Mesenchymal stem cell (in vitro differentiated cells and primary cell): ENCODE measurements at regions not wholly inside any gene's neighbourhood (a gene's known extent, or its start where the extent isn't known, plus 50 kb on each side); places are given as distances from the start of the nearest gene placed in this dataset.

Experiments
- DNase-seq: peaks from one replicate; pipeline ENCODE4 v3.0.0-alpha.2; 2013
- H2AFZ ChIP-seq: one replicate; pipeline ENCODE4 v1.6.1; 2013; ENCODE audit warnings: low read depth, mild to moderate bottlenecking, control low read depth, inconsistent platforms, low read length, moderate library complexity
- H2AK5ac ChIP-seq: 2 replicates; pipeline ENCODE4 v1.6.1; 2013; ENCODE audit warnings: low read length, moderate library complexity, mild to moderate bottlenecking, inconsistent platforms; ENCODE audit not compliant: severe bottlenecking
- H2BK120ac ChIP-seq: one replicate; pipeline ENCODE4 v1.6.1; 2013; ENCODE audit warnings: low read depth, mild to moderate bottlenecking, inconsistent platforms, low read length, moderate library complexity
- H2BK12ac ChIP-seq, 2 experiments: one replicate each; pipeline ENCODE4 v1.6.1; 2013; ENCODE audit warnings: inconsistent platforms in 2 of 2, low read length in 2 of 2, mild to moderate bottlenecking in 2 of 2, moderate library complexity in 2 of 2, control low read depth in 1 of 2
- H2BK15ac ChIP-seq: one replicate; pipeline ENCODE4 v1.6.1; 2013; ENCODE audit warnings: mild to moderate bottlenecking, low read depth, inconsistent platforms; ENCODE audit not compliant: poor library complexity, severe bottlenecking
- H2BK5ac ChIP-seq: 2 replicates; pipeline ENCODE4 v1.6.1; 2013; ENCODE audit warnings: low read depth, mild to moderate bottlenecking, low read length, control low read depth, inconsistent platforms; ENCODE audit not compliant: poor library complexity, severe bottlenecking
- H3K14ac ChIP-seq, 2 experiments: one replicate each; pipeline ENCODE4 v1.6.1; 2013; ENCODE audit warnings: inconsistent platforms in 2 of 2, low read length in 2 of 2, control low read depth in 1 of 2, mild to moderate bottlenecking in 1 of 2, moderate library complexity in 1 of 2
- H3K18ac ChIP-seq, 2 experiments: one replicate each; pipeline ENCODE4 v1.6.1; 2013; ENCODE audit warnings: inconsistent platforms in 2 of 2, low read length in 2 of 2, control low read depth in 1 of 2, low read depth in 1 of 2, mild to moderate bottlenecking in 1 of 2
- H3K23ac ChIP-seq, 2 experiments: one replicate each; pipeline ENCODE4 v1.6.1; 2013; ENCODE audit warnings: inconsistent platforms in 2 of 2, low read length in 2 of 2, mild to moderate bottlenecking in 2 of 2, moderate library complexity in 2 of 2, control low read depth in 1 of 2
- H3K27ac ChIP-seq: 2 replicates; pipeline ENCODE4 v1.5.1; 2013; ENCODE audit warnings: mild to moderate bottlenecking, moderate library complexity, low read length, control low read depth, inconsistent platforms; ENCODE audit not compliant: poor library complexity, severe bottlenecking
- H3K27me3 ChIP-seq, 2 experiments: 2 replicates each; pipeline versions ENCODE4 v1.6.1 to v1.7.0; 2013; ENCODE audit warnings: low read length in 2 of 2, mild to moderate bottlenecking in 2 of 2, moderate library complexity in 2 of 2, control low read depth in 1 of 2, inconsistent platforms in 1 of 2; ENCODE audit not compliant: control insufficient read depth in 1 of 2, insufficient read depth in 1 of 2
- H3K36me3 ChIP-seq, 2 experiments: 2 replicates each; pipeline versions ENCODE4 v1.6.1 to v1.7.0; 2013; ENCODE audit warnings: low read length in 2 of 2, control low read depth in 1 of 2, inconsistent platforms in 1 of 2, low read depth in 1 of 2, mild to moderate bottlenecking in 1 of 2; ENCODE audit not compliant: insufficient read depth in 2 of 2, control insufficient read depth in 1 of 2
- H3K4ac ChIP-seq, 2 experiments: one replicate each; pipeline ENCODE4 v1.6.1; 2013; ENCODE audit warnings: inconsistent platforms in 2 of 2, low read length in 2 of 2, mild to moderate bottlenecking in 2 of 2, moderate library complexity in 2 of 2, control low read depth in 1 of 2, low read depth in 1 of 2
- H3K4me1 ChIP-seq: 2 replicates; pipeline ENCODE4 v1.6.1; 2013; ENCODE audit warnings: low read depth, low read length, control low read depth; ENCODE audit not compliant: control insufficient read depth, insufficient read depth
- H3K4me2 ChIP-seq: 2 replicates; pipeline ENCODE4 v1.6.1; 2013; ENCODE audit warnings: low read length, mild to moderate bottlenecking, inconsistent platforms; ENCODE audit not compliant: poor library complexity, severe bottlenecking
- H3K4me3 ChIP-seq, 2 experiments: 2 replicates each; pipeline versions ENCODE4 v1.5.1 to v1.7.0; 2013; ENCODE audit warnings: low read length in 2 of 2, mild to moderate bottlenecking in 2 of 2, control low read depth in 1 of 2, low read depth in 1 of 2; ENCODE audit not compliant: insufficient read depth in 1 of 2
- H3K79me1 ChIP-seq: replicated peaks from 2 replicates; pipeline ENCODE4 v1.6.1; 2013; ENCODE audit warnings: mild to moderate bottlenecking, control low read depth, low read length, inconsistent platforms; ENCODE audit not compliant: poor library complexity, severe bottlenecking
- H3K9ac ChIP-seq: 2 replicates; pipeline ENCODE4 v1.7.0; 2013; ENCODE audit warnings: mild to moderate bottlenecking, low read length, moderate library complexity
- H3K9me3 ChIP-seq: 2 replicates; pipeline ENCODE4 v1.7.0; 2013; ENCODE audit warnings: mild to moderate bottlenecking, low read length; ENCODE audit not compliant: control insufficient read depth
- H4K8ac ChIP-seq: one replicate; pipeline ENCODE4 v1.6.1; 2013; ENCODE audit warnings: inconsistent platforms, mild to moderate bottlenecking, low read length, moderate library complexity
- H4K91ac ChIP-seq: one replicate; pipeline ENCODE4 v1.6.1; 2013; ENCODE audit warnings: mild to moderate bottlenecking, low read length, inconsistent platforms
- WGBS: methylation state at CpG from one replicate; pipeline ENCODE4 v1.1.7; 2013; ENCODE audit warnings: mixed read lengths; 5-methylcytosine and 5-hydroxymethylcytosine counted together

- Histone ChIP-seq H2AK5ac (no peak overlapping the region), H2AFZ (no peak overlapping the region), H3K27me3 (no peaks in the 10 kb centered on the region), H3K14ac (no peak overlapping the region), H3K18ac (no peak overlapping the region), H2BK12ac (no peak overlapping the region), H2BK15ac (no peak overlapping the region), H3K4me1 (peaks cover 7% of the 10 kb centered on the region), H3K9ac (no peak overlapping the region), H2BK5ac (no peak overlapping the region), H4K91ac (no peak overlapping the region), H3K79me1 (peaks cover 2% of the 10 kb centered on the region), H3K36me3 (no peaks in the 10 kb centered on the region), H3K4me2 (no peak overlapping the region), H3K4me3 (no peak overlapping the region), H2BK120ac (no peak overlapping the region), H4K8ac (no peak overlapping the region), H3K27ac (no peak overlapping the region), H3K23ac (no peak overlapping the region), H3K9me3 (no peaks in the 10 kb centered on the region), H3K4ac (no peak overlapping the region)
- no peak for DNase-seq
- WGBS = 100% methylated on average over 1 of the region's 2 CpGs
Observed at GRCh38 chr12:76641961-76642360, 82.4 kb upstream of the OSBPL8 start.

DNA sequence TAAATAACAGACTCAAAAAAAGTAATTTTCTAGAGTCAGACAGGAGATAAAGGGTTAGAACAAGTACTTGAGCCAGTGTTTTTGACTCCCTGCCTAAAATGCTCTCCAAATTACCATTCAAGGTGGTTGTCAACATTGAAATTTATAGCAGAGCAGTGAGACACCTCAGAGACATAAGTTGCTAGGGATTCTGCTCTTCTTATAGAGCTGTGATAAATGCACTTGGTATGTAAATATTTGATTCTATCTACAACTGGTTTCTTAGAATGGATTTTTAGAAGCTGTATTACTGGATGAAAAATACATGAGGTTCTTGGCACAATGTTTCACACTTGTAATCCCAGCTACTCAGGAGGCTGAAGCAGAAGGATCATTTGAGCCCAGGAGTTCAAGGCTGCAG, 83.9 kb upstream of the OSBPL8 start:
- no peak overlapping the region for H3K18ac ChIP-seq
- no peaks in the 10 kb centered on the region for H3K36me3 ChIP-seq
- no peak overlapping the region for H3K9ac ChIP-seq
- H3K27ac ChIP-seq = no peak overlapping the region
- no peak overlapping the region for H3K4ac ChIP-seq
- no peak overlapping the region for H2BK12ac ChIP-seq
- no peak overlapping the region for H3K4me3 ChIP-seq
- H3K4me2 ChIP-seq = no peak overlapping the region
- H3K23ac ChIP-seq = no peak overlapping the region
- no peaks in the 10 kb centered on the region for H3K27me3 ChIP-seq
- H4K8ac ChIP-seq = no peak overlapping the region
- H2AFZ ChIP-seq = no peak overlapping the region
- no peak overlapping the region for H4K91ac ChIP-seq
- no peak overlapping the region for H2BK120ac ChIP-seq
- no peak overlapping the region for H2BK15ac ChIP-seq
- peak; percentile 60 for DNase-seq
- no peak overlapping the region for H2AK5ac ChIP-seq
- no peaks in the 10 kb centered on the region for H3K9me3 ChIP-seq
- no peak overlapping the region for H3K14ac ChIP-seq
- no peak overlapping the region for H2BK5ac ChIP-seq
- no peaks in the 10 kb centered on the region for H3K79me1 ChIP-seq
- H3K4me1 ChIP-seq = peaks cover 2% of the 10 kb centered on the region

GRCh38 chr12:76644950-76645349, 85.4 kb upstream of the OSBPL8 start:
- no peak overlapping the region for H4K91ac ChIP-seq
- H3K18ac ChIP-seq = no peak overlapping the region
- H3K14ac ChIP-seq = no peak overlapping the region
- no peak overlapping the region for H2AK5ac ChIP-seq
- H2BK5ac ChIP-seq = no peak overlapping the region
- no peak overlapping the region for H3K27ac ChIP-seq
- peaks cover 2% of the 10 kb centered on the region for H3K4me1 ChIP-seq
- no peak overlapping the region for H2BK120ac ChIP-seq
- H3K23ac ChIP-seq = no peak overlapping the region
- no peak overlapping the region for H3K9ac ChIP-seq
- no peak overlapping the region for H2BK12ac ChIP-seq
- no peak overlapping the region for H3K4me3 ChIP-seq
- no peak overlapping the region for H3K4ac ChIP-seq
- H2BK15ac ChIP-seq = no peak overlapping the region
- H3K4me2 ChIP-seq = no peak overlapping the region
- no peak overlapping the region for H2AFZ ChIP-seq
- WGBS = 90% methylated on average over 7 of the region's 7 CpGs
- H3K36me3 ChIP-seq = no peaks in the 10 kb centered on the region
- DNase-seq = no peak
- no peaks in the 10 kb centered on the region for H3K27me3 ChIP-seq
- H4K8ac ChIP-seq = no peak overlapping the region
- no peaks in the 10 kb centered on the region for H3K79me1 ChIP-seq
- H3K9me3 ChIP-seq = no peaks in the 10 kb centered on the region

GRCh38 chr12:76645934-76646333, 86.4 kb upstream of the OSBPL8 start:
- H2BK15ac ChIP-seq = no peak overlapping the region
- H2AFZ ChIP-seq = no peak overlapping the region
- no peak overlapping the region for H3K18ac ChIP-seq
- no peak overlapping the region for H2BK120ac ChIP-seq
- H2AK5ac ChIP-seq = no peak overlapping the region
- no peak overlapping the region for H2BK12ac ChIP-seq
- H3K4me3 ChIP-seq = no peak overlapping the region
- H4K8ac ChIP-seq = no peak overlapping the region
- 100% methylated on average over 3 of the region's 3 CpGs for WGBS
- H3K27me3 ChIP-seq = no peaks in the 10 kb centered on the region
- peak overlapping the region; percentile 34 for H4K91ac ChIP-seq
- H3K4me1 ChIP-seq = peaks cover 2% of the 10 kb centered on the region
- H3K4ac ChIP-seq = no peak overlapping the region
- H3K9ac ChIP-seq = no peak overlapping the region
- H3K14ac ChIP-seq = no peak overlapping the region
- H3K4me2 ChIP-seq = no peak overlapping the region
- H2BK5ac ChIP-seq = no peak overlapping the region
- no peak overlapping the region for H3K27ac ChIP-seq
- DNase-seq = no peak
- H3K36me3 ChIP-seq = no peaks in the 10 kb centered on the region
- no peaks in the 10 kb centered on the region for H3K9me3 ChIP-seq
- no peaks in the 10 kb centered on the region for H3K79me1 ChIP-seq
- H3K23ac ChIP-seq = no peak overlapping the region
